Activated T-cell treated with anti-CD3 and anti-CD28 coated beads, Interleukin-2, amount 50 U/mL, for 4 hours (primary cell): ENCODE measurements at regions not wholly inside any gene's neighbourhood (a gene's known extent, or its start where the extent isn't known, plus 50 kb on each side); places are given as distances from the start of the nearest gene placed in this dataset.

Experiments used
- ATAC-seq, 2 donors: fragments of 200-7000 bp; cut with Tn5 transposase; one replicate each; pipeline ENCODE4 v1.10.0; 2021
- DNase-seq: peaks from one replicate; pipeline ENCODE4 v3.0.0-alpha.2; 2020
- H3K27me3 Mint-ChIP-seq: one replicate; pipeline ENCODE4 v1.8.0; 2021; ENCODE audit warnings: low read depth, mixed read lengths
- H3K36me3 Mint-ChIP-seq: one replicate; pipeline ENCODE4 v1.8.0; 2022; ENCODE audit warnings: mixed read lengths; ENCODE audit not compliant: insufficient read depth
- H3K4me1 Mint-ChIP-seq: one replicate; pipeline ENCODE4 v1.8.0; 2021; ENCODE audit warnings: low read depth, mixed read lengths
- H3K4me3 Mint-ChIP-seq: one replicate; pipeline ENCODE4 v1.8.0; 2021; ENCODE audit warnings: mild to moderate bottlenecking, moderate library complexity, mixed read lengths
- H3K9me3 Mint-ChIP-seq: one replicate; pipeline ENCODE4 v1.8.0; 2021; ENCODE audit warnings: mixed read lengths

GRCh38 chr3:194038960-194039359 is 97.0 kb upstream of the HES1 start:
- H3K4me1 Mint-ChIP-seq = no peaks in the 10 kb centered on the region
- peaks cover 4% of the 10 kb centered on the region for H3K27me3 Mint-ChIP-seq
- ATAC-seq = no peak
- no peak overlapping the region for H3K4me3 Mint-ChIP-seq
- H3K36me3 Mint-ChIP-seq = no peaks in the 10 kb centered on the region
- DNase-seq = no peak
- H3K9me3 Mint-ChIP-seq = no peaks in the 10 kb centered on the region

DNA sequence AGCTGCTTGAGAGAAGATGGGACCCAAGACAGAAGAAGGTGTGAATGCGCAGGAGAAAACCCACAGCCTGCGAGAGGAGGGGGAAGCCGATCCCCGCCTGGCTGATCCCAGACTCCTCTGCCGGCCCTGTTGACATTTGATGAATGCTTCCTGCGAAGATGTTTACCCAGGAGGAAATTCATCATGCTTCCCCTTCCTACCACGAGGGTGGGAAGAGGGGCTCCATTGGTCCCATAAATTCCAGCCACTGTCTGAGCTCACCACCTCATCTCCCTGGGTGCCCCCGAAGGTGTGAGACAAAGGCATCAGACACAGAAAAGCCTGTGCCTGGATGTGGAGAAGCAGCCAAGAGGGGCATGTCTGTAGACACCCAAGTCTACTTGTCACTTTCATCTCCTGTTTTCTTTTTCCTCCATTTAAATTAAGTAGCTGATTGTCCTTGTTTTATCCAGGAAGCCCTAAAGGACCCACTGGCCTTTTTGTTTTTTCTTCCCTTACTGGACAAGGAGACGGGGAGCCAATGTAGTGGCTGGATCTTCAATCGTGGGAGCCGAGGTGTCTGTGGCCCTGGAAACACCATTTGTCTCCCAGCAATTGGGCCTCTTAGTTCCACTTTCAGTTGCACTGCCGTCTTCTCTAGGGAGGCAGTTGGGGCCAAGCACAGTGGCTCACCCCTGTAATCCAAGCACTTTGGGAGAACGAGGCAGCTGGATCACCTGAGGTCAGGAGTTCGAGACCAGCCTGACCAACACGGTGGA is 95.3 kb upstream of the HES1 start:
- no peak for ATAC-seq
- Mint-ChIP-seq H3K4me1 (no peaks in the 10 kb centered on the region), H3K27me3 (peaks cover 3% of the 10 kb centered on the region), H3K9me3 (no peaks in the 10 kb centered on the region), H3K4me3 (no peak overlapping the region), H3K36me3 (no peaks in the 10 kb centered on the region)
- no peak for DNase-seq

DNA sequence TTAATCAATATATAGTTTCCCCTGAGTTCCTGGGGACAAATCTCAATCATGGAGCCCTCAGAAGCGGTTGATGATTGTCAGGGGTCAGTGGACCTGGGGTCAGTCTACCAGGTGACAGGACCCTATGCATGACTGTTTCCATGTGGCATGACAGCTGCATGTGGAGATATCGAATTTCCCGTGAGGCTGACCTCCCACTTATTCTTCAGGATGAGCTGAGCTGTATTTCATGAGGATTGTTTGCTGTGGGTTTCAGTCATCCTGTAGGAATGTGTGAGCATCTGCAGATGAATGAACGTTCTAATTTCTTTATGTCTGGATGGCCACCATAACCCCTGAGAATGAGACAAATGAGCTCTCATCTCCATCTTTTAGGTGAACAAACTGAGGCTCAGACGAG is 93.0 kb upstream of the HES1 start:
- Mint-ChIP-seq H3K9me3 (no peaks in the 10 kb centered on the region), H3K36me3 (no peaks in the 10 kb centered on the region), H3K27me3 (peaks cover 3% of the 10 kb centered on the region), H3K4me3 (no peak overlapping the region), H3K4me1 (no peaks in the 10 kb centered on the region)
- no peak for DNase-seq
- no peak for ATAC-seq

GRCh38 chr3:194043516-194043915 is 92.4 kb upstream of the HES1 start:
- Mint-ChIP-seq H3K27me3 (peaks cover 3% of the 10 kb centered on the region), H3K4me3 (no peak overlapping the region), H3K9me3 (no peaks in the 10 kb centered on the region), H3K4me1 (no peaks in the 10 kb centered on the region), H3K36me3 (no peaks in the 10 kb centered on the region)
- DNase-seq = no peak
- ATAC-seq = no peak

DNA sequence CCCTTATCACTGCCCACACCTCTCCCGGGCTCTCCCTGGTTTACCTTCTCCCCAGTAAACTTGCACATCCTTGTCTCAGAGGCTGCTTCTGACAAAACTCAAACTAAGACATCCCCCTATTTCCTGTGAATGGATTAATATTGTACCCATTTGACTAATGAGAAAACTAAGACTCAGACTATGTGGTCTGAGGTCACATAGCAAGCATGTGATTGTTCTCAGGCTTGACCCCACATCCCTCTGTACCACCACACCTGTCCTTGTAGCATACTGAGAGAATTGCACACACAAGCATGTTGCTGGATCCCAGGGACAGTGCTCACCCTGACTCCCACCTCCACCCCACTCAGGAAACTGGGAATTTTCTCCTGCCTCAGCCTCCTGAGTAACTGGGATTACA is 90.7 kb upstream of the HES1 start:
- H3K36me3 Mint-ChIP-seq = no peaks in the 10 kb centered on the region
- peaks cover 3% of the 10 kb centered on the region for H3K9me3 Mint-ChIP-seq
- no peaks in the 10 kb centered on the region for H3K4me1 Mint-ChIP-seq
- no peak for DNase-seq
- H3K4me3 Mint-ChIP-seq = no peak overlapping the region
- H3K27me3 Mint-ChIP-seq = peaks cover 5% of the 10 kb centered on the region
- no peak for ATAC-seq

GRCh38 chr3:194045919-194046318 is 90.0 kb upstream of the HES1 start:
- peaks cover 2% of the 10 kb centered on the region for H3K36me3 Mint-ChIP-seq
- no peaks in the 10 kb centered on the region for H3K4me1 Mint-ChIP-seq
- peaks cover 3% of the 10 kb centered on the region for H3K27me3 Mint-ChIP-seq
- DNase-seq (no peak), ATAC-seq (no peak)
- peaks cover 9% of the 10 kb centered on the region for H3K9me3 Mint-ChIP-seq
- H3K4me3 Mint-ChIP-seq = no peak overlapping the region

- DNase-seq (no peak), ATAC-seq (no peak)
- Mint-ChIP-seq H3K4me1 (no peaks in the 10 kb centered on the region), H3K36me3 (peaks cover 2% of the 10 kb centered on the region), H3K27me3 (peaks cover 3% of the 10 kb centered on the region), H3K9me3 (peaks cover 9% of the 10 kb centered on the region), H3K4me3 (no peak overlapping the region)
Observed at GRCh38 chr3:194046531-194046930, 89.4 kb upstream of the HES1 start.

GRCh38 chr3:194046995-194047645 is 88.8 kb upstream of the HES1 start:
- peaks cover 12% of the 10 kb centered on the region for H3K9me3 Mint-ChIP-seq
- no peaks in the 10 kb centered on the region for H3K4me1 Mint-ChIP-seq
- ATAC-seq (no peak), DNase-seq (no peak)
- peaks cover 3% of the 10 kb centered on the region for H3K27me3 Mint-ChIP-seq
- no peak overlapping the region for H3K4me3 Mint-ChIP-seq
- H3K36me3 Mint-ChIP-seq = peaks cover 2% of the 10 kb centered on the region

DNA sequence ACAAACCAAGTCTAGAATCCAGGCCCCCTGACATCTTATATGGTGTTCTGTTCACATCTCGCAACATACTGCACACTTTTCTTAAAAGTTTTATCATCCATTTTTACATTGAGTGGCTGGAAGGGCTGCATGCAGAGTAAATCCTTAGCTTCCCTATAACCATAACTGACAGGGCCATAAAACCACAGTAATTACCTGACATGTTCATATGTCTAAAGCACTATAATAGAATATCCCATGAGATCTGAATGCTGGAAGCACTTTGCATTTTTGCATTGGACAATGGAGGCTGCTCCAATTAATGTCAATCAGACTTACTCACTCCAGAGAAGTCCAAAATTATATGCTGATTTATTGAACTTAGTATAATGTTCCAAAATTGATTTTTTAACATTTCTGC is 86.6 kb upstream of the HES1 start:
- Mint-ChIP-seq H3K27me3 (peaks cover 12% of the 10 kb centered on the region), H3K9me3 (peaks cover 12% of the 10 kb centered on the region), H3K36me3 (peaks cover 2% of the 10 kb centered on the region), H3K4me1 (no peaks in the 10 kb centered on the region), H3K4me3 (no peak overlapping the region)
- no peak for ATAC-seq
- DNase-seq = no peak

DNA sequence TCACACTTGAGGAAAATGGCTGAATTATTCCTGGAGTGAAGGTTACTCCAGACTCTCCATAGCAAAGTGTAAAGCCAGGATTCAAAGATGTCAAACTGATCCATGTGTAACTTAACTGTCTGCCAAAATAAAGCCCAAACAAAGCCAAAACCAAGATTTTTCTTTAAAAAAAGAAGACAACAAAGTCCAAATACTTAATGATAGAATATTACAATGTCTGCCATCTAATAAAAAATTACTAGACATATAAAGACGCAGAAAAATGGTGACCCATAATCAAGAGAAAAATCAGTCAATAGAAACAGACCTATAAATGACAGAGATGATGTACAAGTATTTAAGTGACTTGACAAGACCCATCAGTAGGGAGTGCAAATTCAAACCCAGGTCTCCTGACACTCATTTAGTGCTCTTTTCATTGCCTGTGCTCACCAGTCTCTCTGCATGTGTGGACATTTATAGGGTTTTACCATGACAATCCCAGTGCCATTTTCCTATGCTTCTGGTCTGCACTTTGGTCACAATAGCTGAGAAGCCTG is 85.1 kb upstream of the HES1 start:
- peaks cover 2% of the 10 kb centered on the region for H3K36me3 Mint-ChIP-seq
- H3K4me1 Mint-ChIP-seq = no peaks in the 10 kb centered on the region
- peaks cover 12% of the 10 kb centered on the region for H3K27me3 Mint-ChIP-seq
- ATAC-seq (no peak), DNase-seq (no peak)
- H3K4me3 Mint-ChIP-seq = no peak overlapping the region
- peaks cover 12% of the 10 kb centered on the region for H3K9me3 Mint-ChIP-seq

DNA sequence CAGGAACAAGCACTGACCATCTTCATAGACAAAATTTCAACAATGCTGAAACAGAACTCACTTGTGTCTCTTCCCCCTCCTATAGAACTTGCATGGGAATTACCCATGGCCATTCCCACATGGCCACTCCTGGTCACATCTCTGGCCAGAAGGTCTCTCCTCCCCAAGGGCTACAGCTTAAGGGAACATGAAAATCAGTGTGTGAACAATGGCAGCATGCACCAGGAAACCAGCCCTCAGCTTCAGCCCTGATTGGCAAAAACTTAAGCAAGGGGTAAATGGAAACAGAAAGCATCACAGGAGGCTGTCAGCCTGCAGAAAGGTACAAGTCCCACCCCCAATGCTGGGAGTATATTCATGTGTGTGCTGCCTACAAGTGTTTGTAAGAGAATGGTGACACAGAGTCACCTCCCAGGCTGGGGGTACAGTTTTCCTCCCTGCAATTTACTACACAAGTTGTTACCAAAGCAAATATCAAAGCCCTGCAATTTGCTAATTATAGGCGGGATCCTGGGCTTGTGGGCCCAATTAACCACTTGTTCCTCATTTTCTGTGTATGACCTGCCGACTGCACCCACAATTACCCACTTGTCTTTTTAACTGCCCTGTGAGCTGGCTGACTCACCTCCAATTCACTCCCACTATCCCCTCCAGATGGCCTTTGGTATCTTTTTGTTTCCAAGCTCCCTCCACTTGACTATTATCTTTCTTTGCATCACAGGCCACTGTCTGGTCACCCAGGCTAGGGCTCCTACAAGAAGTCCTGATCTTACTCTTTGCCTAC is 84.4 kb upstream of the HES1 start:
- peaks cover 15% of the 10 kb centered on the region for H3K27me3 Mint-ChIP-seq
- DNase-seq (no peak), ATAC-seq (no peak)
- H3K9me3 Mint-ChIP-seq = peaks cover 12% of the 10 kb centered on the region
- no peak overlapping the region for H3K4me3 Mint-ChIP-seq
- H3K4me1 Mint-ChIP-seq = peaks cover 2% of the 10 kb centered on the region
- peaks cover 2% of the 10 kb centered on the region for H3K36me3 Mint-ChIP-seq

GRCh38 chr3:194053136-194053535 is 82.8 kb upstream of the HES1 start:
- peaks cover 12% of the 10 kb centered on the region for H3K9me3 Mint-ChIP-seq
- ATAC-seq (no peak), DNase-seq (no peak)
- H3K36me3 Mint-ChIP-seq = peaks cover 2% of the 10 kb centered on the region
- H3K4me1 Mint-ChIP-seq = peaks cover 7% of the 10 kb centered on the region
- H3K27me3 Mint-ChIP-seq = peaks cover 26% of the 10 kb centered on the region
- H3K4me3 Mint-ChIP-seq = no peak overlapping the region

- no peak for ATAC-seq
Observed at GRCh38 chr3:194054016-194054415, 81.9 kb upstream of the HES1 start.

DNA sequence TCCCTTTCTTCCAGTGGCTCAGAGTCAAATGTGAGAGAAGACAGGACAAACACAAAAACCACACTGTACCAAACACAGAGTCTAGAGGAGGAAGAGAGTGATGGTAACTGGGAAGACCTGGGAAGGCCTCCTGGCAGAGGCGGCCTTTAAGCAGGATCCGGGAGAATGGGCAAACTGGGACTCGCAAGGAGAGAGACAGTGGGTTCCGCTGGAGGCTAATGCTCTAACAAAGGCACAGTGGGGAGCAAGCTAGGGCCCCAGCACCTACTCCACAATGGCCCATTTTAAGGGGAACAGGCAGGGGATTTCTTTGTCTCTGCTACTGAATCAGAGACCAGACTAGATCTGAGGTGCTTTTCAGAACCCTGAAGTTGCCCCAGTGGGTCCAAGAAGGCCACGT is 81.4 kb upstream of the HES1 start:
- peaks cover 2% of the 10 kb centered on the region for H3K36me3 Mint-ChIP-seq
- DNase-seq (no peak), ATAC-seq (no peak)
- peaks cover 12% of the 10 kb centered on the region for H3K9me3 Mint-ChIP-seq
- H3K27me3 Mint-ChIP-seq = peaks cover 26% of the 10 kb centered on the region
- H3K4me1 Mint-ChIP-seq = peaks cover 7% of the 10 kb centered on the region
- no peak overlapping the region for H3K4me3 Mint-ChIP-seq

More at GRCh38 chr3:194054016-194054415, 81.9 kb upstream of the HES1 start:
- Mint-ChIP-seq H3K4me3 (no peak overlapping the region), H3K9me3 (peaks cover 12% of the 10 kb centered on the region), H3K36me3 (peaks cover 2% of the 10 kb centered on the region), H3K27me3 (peaks cover 26% of the 10 kb centered on the region), H3K4me1 (peaks cover 7% of the 10 kb centered on the region)
- DNase-seq = no peak
